ENCODE measurements at regions not wholly inside any gene's neighbourhood (a gene's known extent, or its start where the extent isn't known, plus 50 kb on each side); places are given as distances from the start of the nearest gene placed in this dataset.

GRCh38 chr1:61520401-61520800 is 204.5 kb downstream of the TM2D1 start:
- no peak for DNase-seq

DNA sequence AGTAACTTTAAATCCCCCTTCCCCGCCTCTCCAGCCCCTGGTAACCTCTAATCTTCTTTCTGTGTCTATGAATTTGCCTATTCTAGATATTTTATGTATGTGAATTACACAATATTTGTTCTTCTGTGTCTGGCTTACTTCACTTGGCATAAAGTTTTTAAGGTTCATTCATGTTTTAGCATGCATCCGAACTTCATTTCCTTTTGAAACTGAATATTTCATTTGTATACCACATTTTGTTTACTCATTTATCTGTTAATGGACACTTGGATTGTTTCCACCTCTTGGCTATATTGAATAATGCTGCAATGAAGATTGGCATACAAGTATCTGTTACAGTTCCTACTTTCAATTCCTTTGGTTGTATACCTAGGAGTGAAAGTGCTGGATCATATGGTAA is 205.3 kb downstream of the TM2D1 start:
- no peak for DNase-seq

GRCh38 chr1:61518670-61519400 is 206.1 kb downstream of the TM2D1 start:
- DNase-seq = no peak

DNA sequence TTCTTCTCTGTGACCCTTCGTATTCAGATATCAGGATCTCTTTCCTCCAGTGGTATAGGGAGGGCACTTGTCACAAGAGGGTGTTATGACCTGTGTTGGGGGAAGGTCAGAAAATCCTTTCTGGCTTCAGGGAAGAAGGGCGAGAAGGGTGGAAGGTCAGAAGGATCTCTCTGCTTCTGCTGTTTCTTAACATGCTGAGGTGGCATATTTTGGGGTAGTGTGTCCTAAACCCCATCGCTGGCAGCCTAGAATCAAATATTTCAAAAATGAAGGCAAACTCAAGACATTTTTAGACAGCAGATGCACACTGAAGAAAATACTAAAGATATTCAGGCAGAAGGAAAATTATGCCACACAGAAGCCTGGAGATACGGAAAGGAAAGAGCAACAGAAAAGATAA is 207.6 kb downstream of the TM2D1 start:
- no peak for DNase-seq

DNA sequence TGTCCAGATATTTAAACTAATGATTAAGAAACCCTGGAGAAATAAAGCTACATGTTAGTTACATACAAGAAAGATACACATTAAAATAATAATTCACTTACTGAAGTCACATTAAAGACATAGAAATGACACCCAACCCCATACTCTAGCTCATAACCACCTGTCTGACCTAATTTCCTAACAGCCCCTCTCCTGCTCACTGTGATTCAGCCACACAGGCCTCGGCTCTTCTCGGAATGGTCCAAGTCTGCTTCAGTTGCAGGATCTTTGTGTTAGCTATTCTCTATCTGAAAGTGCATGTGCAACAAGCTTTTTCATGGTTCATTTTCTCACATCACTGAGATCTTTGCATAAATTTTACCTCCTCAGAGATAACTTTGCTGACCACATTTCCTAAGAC is 209.8 kb downstream of the TM2D1 start:
- DNase-seq = no peak

All from NCI-H2081 (cell line).